H1 (cell line): ENCODE measurements at regions not wholly inside any gene's neighbourhood (a gene's known extent, or its start where the extent isn't known, plus 50 kb on each side); places are given as distances from the start of the nearest gene placed in this dataset.

ENCODE experiments used
- CTCF ChIA-PET: fragments of 300-600 bp; sonication (Branson Sonifier 250); formaldehyde crosslinking; loops from one replicate; lab custom pipeline; 2021; ENCODE audit not compliant: partially characterized antibody; lab: Charles Lee
- POLR2A ChIA-PET: fragments of 300-600 bp; sonication (Branson Sonifier 250); formaldehyde crosslinking; loops from one replicate; lab custom pipeline; 2021; ENCODE audit warnings: inconsistent platforms; ENCODE audit not compliant: partially characterized antibody; lab: Charles Lee
- DNase-seq, 2 experiments: peaks; one replicate each; pipeline versions ENCODE4 v3.0.0 to v3.0.0-alpha.2; 2010 to 2022; ENCODE audit warnings: low spot score in 2 of 2, low read depth in 1 of 2, mixed read lengths in 1 of 2
- FAIRE-seq: peaks from 2 replicates; lab custom pipeline; 2011; peaks lifted over from hg19 to GRCh38; lab: Jason Lieb, UNC
- H2AFZ ChIP-seq: 2 replicates; pipeline ENCODE4 v1.8.1; 2012; ENCODE audit warnings: low read length, inconsistent platforms
- H2AK5ac ChIP-seq: 2 replicates; pipeline ENCODE4 v1.6.1; 2013; ENCODE audit warnings: low read depth, low read length
- H2BK120ac ChIP-seq: replicated peaks from 2 replicates; pipeline ENCODE3; 2013; ENCODE audit warnings: low read depth, low read length, inconsistent platforms
- H2BK12ac ChIP-seq: 2 replicates; pipeline ENCODE4 v1.6.1; 2013; ENCODE audit warnings: low read depth, low read length
- H2BK15ac ChIP-seq: 2 replicates; pipeline ENCODE4 v1.6.1; 2013; ENCODE audit warnings: low read length
- H2BK20ac ChIP-seq: 2 replicates; pipeline ENCODE4 v1.6.1; 2013; ENCODE audit warnings: low read length
- H2BK5ac ChIP-seq: 2 replicates; pipeline ENCODE4 v1.6.1; 2013; ENCODE audit warnings: low read depth, low read length
- H3K14ac ChIP-seq: 2 replicates; pipeline ENCODE4 v1.6.1; 2013; ENCODE audit warnings: inconsistent platforms; ENCODE audit not compliant: insufficient read length
- H3K18ac ChIP-seq: 2 replicates; pipeline ENCODE4 v1.6.1; 2013; ENCODE audit warnings: low read length; ENCODE audit errors: extremely low read depth
- H3K23ac ChIP-seq: 2 replicates; pipeline ENCODE4 v1.6.1; 2013; ENCODE audit warnings: inconsistent platforms; ENCODE audit not compliant: insufficient read length
- H3K23me2 ChIP-seq: 2 replicates; pipeline ENCODE4 v1.6.1; 2013; ENCODE audit warnings: low read depth, low read length
- H3K27ac ChIP-seq: 2 replicates; pipeline ENCODE4 v1.6.1; 2011; ENCODE audit warnings: low read depth, low read length, inconsistent platforms
- H3K27me3 ChIP-seq, 4 experiments: replicated peaks in 1 of 4; 1 replicate in 1 of 4; 2 replicates in 3 of 4; pipeline versions ENCODE4 v1.6.1 to v1.8.1; 2011 to 2013; ENCODE audit warnings: low read length in 3 of 4, mild to moderate bottlenecking in 3 of 4, inconsistent platforms in 2 of 4, mixed read lengths in 2 of 4, moderate library complexity in 1 of 4; ENCODE audit not compliant: control insufficient read depth in 3 of 4, insufficient read depth in 3 of 4; ENCODE audit errors: extremely low read depth in 1 of 4
- H3K36me3 ChIP-seq, 4 experiments: 2 replicates each; pipeline versions ENCODE4 v1.6.1 to v1.8.1; 2011 to 2013; ENCODE audit warnings: mild to moderate bottlenecking in 4 of 4, low read length in 3 of 4, moderate library complexity in 2 of 4, control low read depth in 1 of 4, inconsistent platforms in 1 of 4; ENCODE audit not compliant: insufficient read depth in 4 of 4, control insufficient read depth in 2 of 4
- H3K4ac ChIP-seq: replicated peaks from 2 replicates; pipeline ENCODE3; 2013; ENCODE audit warnings: low read length, low read depth, mixed read lengths, inconsistent platforms; ENCODE audit not compliant: insufficient read length
- H3K4me1 ChIP-seq, 4 experiments: replicated peaks in 1 of 4; 1 replicate in 1 of 4; 2 replicates in 3 of 4; pipeline versions ENCODE4 v1.6.1 to v1.8.1; 2011 to 2013; ENCODE audit warnings: low read length in 3 of 4, inconsistent platforms in 2 of 4, mixed read lengths in 1 of 4; ENCODE audit not compliant: insufficient read depth in 4 of 4, control insufficient read depth in 3 of 4
- H3K4me2 ChIP-seq, 2 experiments: 2 replicates each; pipeline versions ENCODE4 v1.6.1 to v1.8.1; 2011 to 2013; ENCODE audit warnings: low read depth in 2 of 2, low read length in 2 of 2, control low read depth in 1 of 2, inconsistent platforms in 1 of 2, mild to moderate bottlenecking in 1 of 2; ENCODE audit not compliant: insufficient read depth in 1 of 2
- H3K4me3 ChIP-seq, 4 experiments: fragments of 200-600, 300-600 bp in 1 of 4; sonication (generic), shearing (Covaris generic), sonication (Bioruptor Twin) in 1 of 4; 2 replicates each; pipeline versions ENCODE4 v1.5.1 to v1.8.1; 2011 to 2016; ENCODE audit warnings: low read length in 4 of 4, low read depth in 3 of 4, control low read depth in 2 of 4, inconsistent platforms in 2 of 4, mild to moderate bottlenecking in 2 of 4, mixed read lengths in 1 of 4, moderate library complexity in 1 of 4; ENCODE audit not compliant: insufficient read depth in 2 of 4; ENCODE audit errors: extremely low read depth in 1 of 4
- H3K56ac ChIP-seq: replicated peaks from 2 replicates; pipeline ENCODE3; 2013; ENCODE audit warnings: low read depth, mild to moderate bottlenecking, mixed read lengths, low read length, inconsistent platforms; ENCODE audit not compliant: insufficient read length
- H3K79me1 ChIP-seq: 2 replicates; pipeline ENCODE4 v1.6.1; 2013; ENCODE audit warnings: low read depth, low read length, control low read depth
- H3K79me2 ChIP-seq, 2 experiments: 2 replicates each; pipeline versions ENCODE4 v1.6.1 to v1.8.1; 2012 to 2013; ENCODE audit warnings: low read length in 2 of 2, mild to moderate bottlenecking in 2 of 2, inconsistent platforms in 1 of 2; ENCODE audit not compliant: insufficient read depth in 2 of 2, control insufficient read depth in 1 of 2
- H3K9ac ChIP-seq, 4 experiments: replicated peaks in 1 of 4; 1 replicate in 1 of 4; 2 replicates in 3 of 4; pipeline versions ENCODE4 v1.6.1 to v1.8.1; 2011 to 2013; ENCODE audit warnings: low read depth in 3 of 4, low read length in 3 of 4, control low read depth in 2 of 4, mild to moderate bottlenecking in 2 of 4, moderate library complexity in 2 of 4, inconsistent platforms in 1 of 4; ENCODE audit errors: extremely low read depth in 1 of 4
- H3K9me3 ChIP-seq, 2 experiments: 2 replicates each; pipeline versions ENCODE4 v1.6.1 to v1.8.1; 2012 to 2013; ENCODE audit warnings: mild to moderate bottlenecking in 2 of 2, moderate library complexity in 2 of 2, control low read depth in 1 of 2, inconsistent platforms in 1 of 2, low read depth in 1 of 2, low read length in 1 of 2, mixed read lengths in 1 of 2; ENCODE audit not compliant: insufficient read depth in 2 of 2
- H4K20me1 ChIP-seq, 2 experiments: replicated peaks in 1 of 2; 2 replicates each; pipeline versions ENCODE3 to v1.8.1; 2011 to 2013; ENCODE audit warnings: inconsistent platforms in 2 of 2, low read length in 2 of 2, mild to moderate bottlenecking in 1 of 2; ENCODE audit not compliant: insufficient read depth in 2 of 2, control insufficient read depth in 1 of 2
- H4K5ac ChIP-seq: 2 replicates; pipeline ENCODE4 v1.6.1; 2013; ENCODE audit warnings: low read length, low read depth, mixed read lengths, inconsistent platforms; ENCODE audit not compliant: insufficient read length
- H4K8ac ChIP-seq: 2 replicates; pipeline ENCODE4 v1.8.0; 2013; ENCODE audit warnings: mild to moderate bottlenecking, moderate library complexity, low read length, inconsistent platforms; ENCODE audit not compliant: insufficient read depth; ENCODE audit errors: extremely low read depth
- H4K91ac ChIP-seq: replicated peaks from 2 replicates; pipeline ENCODE3; 2013; ENCODE audit warnings: low read length, mixed read lengths, inconsistent platforms; ENCODE audit not compliant: insufficient read length
- ATF2 ChIP-seq: IDR thresholded peaks from 2 replicates; pipeline ENCODE4 v1.6.1; 2012; ENCODE audit warnings: low read length, inconsistent platforms
- BCL11A ChIP-seq, 2 experiments: IDR thresholded peaks; one replicate each; pipeline ENCODE4 v1.6.1; 2011; ENCODE audit warnings: low read depth in 2 of 2, low read length in 2 of 2, mild to moderate bottlenecking in 2 of 2
- CHD1 ChIP-seq: IDR thresholded peaks from 2 replicates; pipeline ENCODE4 v1.6.1; 2012; ENCODE audit warnings: low read depth, low read length, improper control_type of control experiment
- CTBP2 ChIP-seq: IDR thresholded peaks from 2 replicates; pipeline ENCODE4 v1.7.0; 2011; ENCODE audit warnings: borderline replicate concordance, mild to moderate bottlenecking, moderate library complexity, mixed read lengths, low read length; ENCODE audit not compliant: insufficient read depth, insufficient read length
- E2F6 ChIP-seq: IDR thresholded peaks from 2 replicates; pipeline ENCODE4 v1.6.1; 2012; ENCODE audit warnings: inconsistent platforms
- KDM5A ChIP-seq: fragments of 200-600 bp; IDR thresholded peaks from 2 replicates; pipeline ENCODE4 v1.7.1; 2012; ENCODE audit warnings: mild to moderate bottlenecking, low read length, inconsistent platforms, mixed read lengths
- PHF8 ChIP-seq: fragments of 200-600 bp; sonication (generic); conservative IDR thresholded peaks from 2 replicates; pipeline ENCODE4 v1.7.1; 2012; ENCODE audit warnings: low read depth, mild to moderate bottlenecking, inconsistent platforms, low read length, moderate library complexity
- POLR2A ChIP-seq, 2 experiments: IDR thresholded peaks; 1 replicate in 1 of 2; 2 replicates in 1 of 2; pipeline ENCODE4 v1.6.1; 2011; ENCODE audit warnings: low read depth in 2 of 2, low read length in 2 of 2, mild to moderate bottlenecking in 2 of 2; ENCODE audit errors: control extremely low read depth in 1 of 2
- POLR2AphosphoS5 ChIP-seq: IDR thresholded peaks from 2 replicates; pipeline ENCODE4 v1.6.1; 2011; ENCODE audit warnings: low read depth, low read length
- POU5F1 ChIP-seq: IDR thresholded peaks from 2 replicates; pipeline ENCODE4 v1.6.1; 2011; ENCODE audit warnings: low read depth, mild to moderate bottlenecking, low read length, moderate library complexity
- SAP30 ChIP-seq: fragments of 300-600 bp; sonication (generic); IDR thresholded peaks from 2 replicates; pipeline ENCODE4 v1.7.1; 2012; ENCODE audit warnings: low read length, moderate library complexity, mild to moderate bottlenecking, inconsistent platforms; ENCODE audit not compliant: insufficient read depth, insufficient replicate concordance
- SP1 ChIP-seq: IDR thresholded peaks from 2 replicates; pipeline ENCODE4 v1.6.1; 2011; ENCODE audit warnings: low read depth, low read length
- SP2 ChIP-seq: IDR thresholded peaks from 2 replicates; pipeline ENCODE4 v1.6.1; 2012; ENCODE audit warnings: mild to moderate bottlenecking, low read length, inconsistent platforms
- SP4 ChIP-seq: IDR thresholded peaks from 2 replicates; pipeline ENCODE4 v1.6.1; 2012; ENCODE audit warnings: low read length, inconsistent platforms
- WGBS, 2 experiments: shearing (Covaris generic) in 1 of 2; methylation state at CpG; one replicate each; pipeline versions ENCODE4 v1.1.6 to v1.1.7; 2013 to 2015; ENCODE audit warnings: low lambda C conversion rate in 2 of 2, mixed read lengths in 2 of 2, inconsistent platforms in 1 of 2, low coverage in 1 of 2, missing lambda C conversion rate in 1 of 2; ENCODE audit not compliant: insufficient replicate concordance in 2 of 2, insufficient coverage in 1 of 2, insufficient read length in 1 of 2; ENCODE audit errors: extremely low coverage in 1 of 2, missing lambda C conversion rate in 1 of 2; 5-methylcytosine and 5-hydroxymethylcytosine counted together

- H3K9ac ChIP-seq = no peak overlapping the region
- H4K20me1 ChIP-seq = no peaks in the 10 kb centered on the region
- DNase-seq (no peak), FAIRE-seq (no peak)
- H4K91ac ChIP-seq = no peak overlapping the region
- no peak overlapping the region for H2BK20ac ChIP-seq
- H2BK120ac ChIP-seq = no peak overlapping the region
- no peak overlapping the region for H2BK15ac ChIP-seq
- no peak overlapping the region for H4K5ac ChIP-seq
- no peak overlapping the region for H3K23ac ChIP-seq
- H3K36me3 ChIP-seq = no peaks in the 10 kb centered on the region
- H3K79me1 ChIP-seq = no peaks in the 10 kb centered on the region
- H4K8ac ChIP-seq = no peak overlapping the region
- H2AK5ac ChIP-seq = no peak overlapping the region
- H3K4me1 ChIP-seq = peaks cover 0 to 7% (median 3%) of the 10 kb centered on the region in 4 experiments; a peak in 3 of 7 replicates
- no peaks in the 10 kb centered on the region for H3K27me3 ChIP-seq
- CTCF ChIA-PET = no interaction called here
- no peak overlapping the region for H3K56ac ChIP-seq
- H3K27ac ChIP-seq = no peak overlapping the region
- peak overlapping the region in 1 of 4 experiments; percentile 7; a peak in 1 of 8 replicates for H3K4me3 ChIP-seq
- H3K14ac ChIP-seq = no peak overlapping the region
- 20% methylated on average over 1 of the region's 1 CpG; no CpG with 5 or more reads in 1 of the 2 experiments for WGBS, 2 experiments
- H3K4ac ChIP-seq = no peak overlapping the region
- H3K4me2 ChIP-seq = no peak overlapping the region
- no peak overlapping the region for H2BK5ac ChIP-seq
- H3K79me2 ChIP-seq = no peaks in the 10 kb centered on the region
- POLR2A ChIA-PET = no interaction called here
- H2AFZ ChIP-seq = no peak overlapping the region
- no peak overlapping the region for H3K18ac ChIP-seq
- H3K23me2 ChIP-seq = no peaks in the 10 kb centered on the region
- H2BK12ac ChIP-seq = no peak overlapping the region
- no peaks in the 10 kb centered on the region for H3K9me3 ChIP-seq
- TF ChIP-seq ATF2 (no peak), KDM5A (no peak), CTBP2 (no peak), POLR2A (IDR thresholded peaks at IDR 0.05; ENCODE audit: control extremely low read depth in 1 of 2, low read depth in 2 of 2, low read length in 2 of 2) (no peak), E2F6 (no peak), SP4 (no peak), POU5F1 (no peak), SP2 (no peak), PHF8 (no peak), BCL11A (IDR thresholded peaks at IDR 0.05; ENCODE audit: low read depth in 2 of 2, low read length in 2 of 2) (no peak), CHD1 (no peak), SAP30 (no peak), SP1 (no peak), POLR2AphosphoS5 (no peak)
Observed at GRCh38 chr2:41234093-41234492, 782.2 kb upstream of the SLC8A1 start.
